ENCODE measurements at regions not wholly inside any gene's neighbourhood (a gene's known extent, or its start where the extent isn't known, plus 50 kb on each side); places are given as distances from the start of the nearest gene placed in this dataset.

DNA sequence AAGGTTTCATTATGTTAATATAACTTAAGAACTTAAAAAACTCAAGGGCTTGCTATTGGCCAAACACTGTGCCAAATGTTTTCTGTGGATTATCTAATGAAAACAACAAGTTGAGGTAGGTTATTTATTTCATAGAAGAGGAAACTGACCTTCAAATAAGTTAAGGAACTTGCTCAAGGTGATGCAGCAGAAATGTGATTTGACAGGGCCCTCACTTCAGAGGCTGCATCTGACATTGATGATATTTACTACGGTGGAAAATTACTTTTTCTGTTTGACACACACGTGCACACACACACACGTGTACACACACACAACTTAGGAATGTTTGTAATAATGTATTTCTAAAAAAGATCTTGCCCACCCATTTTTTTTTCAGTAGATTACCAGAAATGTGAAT is 137.2 kb upstream of the CXCR4 start:
- Mint-ChIP-seq H3K36me3 (ENCODE audit: low read depth) (no peaks in the 10 kb centered on the region), H3K4me3 (no peak overlapping the region), H3K9me3 (no peaks in the 10 kb centered on the region), H3K4me1 (ENCODE audit: low read depth) (peaks cover 12% of the 10 kb centered on the region), H3K27me3 (ENCODE audit: insufficient read depth) (peaks cover 5% of the 10 kb centered on the region), H3K27ac (no peak overlapping the region)
- intact Hi-C loops (cut with micrococcal nuclease), result no loop called here
- DNase-seq (ENCODE audit: low spot score), result no peak

DNA sequence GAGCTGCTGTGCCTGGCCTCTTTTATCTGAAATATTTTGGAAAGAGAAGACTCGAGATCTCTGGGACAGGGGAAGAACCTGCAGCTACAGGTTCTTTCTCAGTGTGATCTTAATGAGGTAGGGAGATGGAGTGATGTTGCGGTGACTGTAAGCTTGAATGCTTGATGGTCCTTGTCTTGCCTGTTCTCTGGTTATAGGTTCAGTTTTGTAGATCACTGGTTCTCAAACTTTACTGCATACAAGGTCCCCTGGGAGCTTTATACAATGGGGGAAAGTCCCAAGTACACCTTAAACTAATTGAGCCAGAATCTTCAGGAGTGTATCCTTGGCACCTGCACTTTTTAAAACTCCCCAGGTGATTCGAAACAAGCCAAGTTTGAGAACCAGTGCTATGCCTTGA is 136.7 kb upstream of the CXCR4 start:
- Mint-ChIP-seq H3K4me1 (ENCODE audit: low read depth) (peaks cover 12% of the 10 kb centered on the region), H3K36me3 (ENCODE audit: low read depth) (no peaks in the 10 kb centered on the region), H3K4me3 (no peak overlapping the region), H3K27ac (no peak overlapping the region), H3K9me3 (no peaks in the 10 kb centered on the region), H3K27me3 (ENCODE audit: insufficient read depth) (peaks cover 5% of the 10 kb centered on the region)
- DNase-seq (ENCODE audit: low spot score), result no peak
- intact Hi-C loops (cut with micrococcal nuclease), result no loop called here

DNA sequence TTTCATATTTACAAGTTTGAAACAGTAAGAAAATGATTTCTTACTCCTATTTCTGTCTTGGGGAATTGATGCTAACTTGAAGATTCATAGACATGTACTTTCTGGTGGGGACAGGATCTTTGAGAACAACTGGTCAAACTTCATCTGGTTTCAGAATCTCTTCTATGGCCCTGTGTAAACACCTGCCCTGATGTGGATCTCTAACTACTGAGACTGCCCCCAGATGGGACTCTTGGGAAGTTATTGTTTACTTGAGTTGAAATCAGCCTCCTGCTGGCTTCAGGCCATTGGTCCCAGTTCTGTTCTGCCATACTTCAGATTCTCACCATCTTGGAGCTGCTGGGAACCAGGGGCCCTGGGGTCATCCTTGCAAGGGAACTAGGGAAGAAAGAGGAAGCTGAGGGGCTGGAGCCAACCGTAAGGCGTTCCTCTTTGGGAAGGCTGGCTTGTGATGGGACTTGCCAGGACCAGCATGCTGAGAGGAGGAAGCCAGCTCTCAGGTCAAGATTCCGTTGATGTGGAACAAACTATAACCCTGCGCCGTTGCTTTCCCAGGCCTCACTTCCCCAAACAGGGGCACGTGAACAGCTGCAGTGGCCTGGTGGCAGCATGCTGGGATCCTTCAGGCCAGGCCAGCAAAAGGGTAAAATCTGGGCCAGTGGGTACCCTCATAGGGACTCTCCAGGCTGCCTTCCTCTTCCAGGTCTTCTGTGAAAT is 135.5 kb upstream of the CXCR4 start:
- no peak for DNase-seq (ENCODE audit: low spot score)
- H3K27me3 Mint-ChIP-seq (ENCODE audit: insufficient read depth), result peaks cover 2% of the 10 kb centered on the region
- peaks cover 12% of the 10 kb centered on the region for H3K4me1 Mint-ChIP-seq (ENCODE audit: low read depth)
- no peaks in the 10 kb centered on the region for H3K9me3 Mint-ChIP-seq
- intact Hi-C loops (cut with micrococcal nuclease), result no loop called here
- H3K36me3 Mint-ChIP-seq (ENCODE audit: low read depth), result no peaks in the 10 kb centered on the region
- H3K27ac Mint-ChIP-seq, result no peak overlapping the region
- H3K4me3 Mint-ChIP-seq, result no peak overlapping the region

DNA sequence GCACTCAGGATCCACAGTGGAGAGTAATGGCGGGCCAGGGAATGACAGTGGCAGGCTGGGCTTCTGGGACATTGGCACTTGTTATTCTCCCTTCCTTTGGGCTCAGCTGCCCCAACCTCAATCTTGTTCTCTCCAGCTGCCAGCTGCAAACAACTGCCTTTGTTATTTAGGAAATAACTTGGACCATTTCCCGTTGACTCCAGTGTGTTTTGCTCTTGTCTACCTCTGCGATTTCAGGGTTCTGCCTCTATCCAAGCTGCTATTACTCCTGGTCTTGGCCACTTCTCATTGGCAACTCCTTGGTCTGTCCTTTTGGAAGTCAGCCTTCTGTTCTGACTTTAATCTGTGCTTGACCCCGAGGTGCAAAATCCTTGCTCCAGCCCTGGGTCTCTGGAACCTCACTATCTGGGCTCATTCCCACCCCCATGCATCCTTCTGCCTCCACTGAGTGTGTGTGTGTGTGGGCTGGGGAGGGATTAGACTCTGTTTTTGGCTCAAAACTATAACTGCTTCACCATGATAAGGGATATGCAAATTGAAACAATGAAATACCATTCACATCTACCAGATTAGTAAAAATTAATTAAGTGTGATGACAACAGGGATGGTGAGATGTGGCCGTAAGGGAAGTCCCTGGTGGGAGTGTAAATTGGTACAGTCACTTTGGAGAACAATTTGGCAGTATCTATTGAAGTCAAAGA is 134.1 kb upstream of the CXCR4 start:
- Mint-ChIP-seq H3K4me3 (no peak overlapping the region), H3K4me1 (ENCODE audit: low read depth) (peaks cover 19% of the 10 kb centered on the region), H3K27ac (no peak overlapping the region), H3K36me3 (ENCODE audit: low read depth) (no peaks in the 10 kb centered on the region), H3K9me3 (no peaks in the 10 kb centered on the region), H3K27me3 (ENCODE audit: insufficient read depth) (peaks cover 2% of the 10 kb centered on the region)
- intact Hi-C loops (cut with micrococcal nuclease), result no loop called here
- no peak for DNase-seq (ENCODE audit: low spot score)

DNA sequence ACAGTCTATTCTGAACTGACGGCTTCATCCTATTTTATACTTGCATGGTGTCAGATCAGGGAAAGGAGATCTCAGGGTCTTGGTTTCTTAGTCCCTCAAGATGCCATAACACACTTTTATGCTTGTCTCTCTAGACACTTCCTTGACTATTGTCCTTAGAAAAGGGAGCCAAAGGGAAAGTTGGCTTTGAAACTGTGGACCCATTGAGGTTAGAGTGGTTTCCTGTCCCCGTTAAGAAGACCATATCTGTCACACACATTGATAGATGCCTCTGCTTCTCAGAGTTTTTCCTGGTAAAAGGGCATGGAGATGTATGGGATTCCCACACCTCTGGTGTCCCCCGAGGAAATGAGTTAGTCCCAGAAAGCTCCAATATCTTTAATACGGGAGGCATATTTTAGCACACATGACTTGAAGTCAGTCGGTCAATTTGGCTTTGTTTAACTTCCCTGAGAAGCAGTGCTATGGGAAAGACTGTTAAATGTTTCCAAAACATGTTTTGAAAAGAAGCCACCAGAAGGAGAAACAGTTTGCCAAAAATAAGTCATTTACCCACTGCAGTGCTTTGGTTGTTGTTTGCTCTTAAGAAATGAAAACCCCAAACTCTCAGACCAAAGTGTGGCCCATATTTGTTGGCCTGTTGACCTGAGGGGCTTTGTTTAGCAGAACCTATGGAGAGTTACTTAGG is 133.4 kb upstream of the CXCR4 start:
- Mint-ChIP-seq H3K9me3 (no peaks in the 10 kb centered on the region), H3K4me3 (no peak overlapping the region), H3K4me1 (ENCODE audit: low read depth) (peaks cover 19% of the 10 kb centered on the region), H3K27me3 (ENCODE audit: insufficient read depth) (no peaks in the 10 kb centered on the region), H3K27ac (no peak overlapping the region), H3K36me3 (ENCODE audit: low read depth) (no peaks in the 10 kb centered on the region)
- DNase-seq (ENCODE audit: low spot score), result no peak
- intact Hi-C loops (cut with micrococcal nuclease), result no loop called here

DNA sequence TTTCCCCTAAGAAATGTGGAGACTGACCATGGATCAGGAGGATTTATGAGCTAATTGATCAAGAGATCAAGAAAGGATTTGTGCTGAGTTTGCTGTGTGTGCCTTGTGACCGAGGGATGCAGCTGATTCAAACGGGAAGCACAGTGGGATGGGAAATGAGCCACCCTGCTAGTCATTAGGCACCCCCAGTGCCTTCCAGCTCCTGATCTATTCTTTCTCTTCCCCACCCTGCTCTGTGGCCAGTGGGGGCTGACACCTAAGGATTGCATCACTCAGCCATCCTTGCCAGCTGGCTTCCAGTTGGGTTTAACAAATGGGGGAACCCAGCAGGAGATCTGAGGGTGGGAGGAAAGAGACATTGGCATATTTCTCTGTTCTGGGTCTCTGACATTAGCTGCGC is 132.2 kb upstream of the CXCR4 start:
- H3K27me3 Mint-ChIP-seq (ENCODE audit: insufficient read depth), result no peaks in the 10 kb centered on the region
- H3K27ac Mint-ChIP-seq, result no peak overlapping the region
- H3K4me3 Mint-ChIP-seq, result no peak overlapping the region
- peaks cover 13% of the 10 kb centered on the region for H3K4me1 Mint-ChIP-seq (ENCODE audit: low read depth)
- no peaks in the 10 kb centered on the region for H3K9me3 Mint-ChIP-seq
- no peaks in the 10 kb centered on the region for H3K36me3 Mint-ChIP-seq (ENCODE audit: low read depth)
- intact Hi-C loops (cut with micrococcal nuclease), result no loop called here
- DNase-seq (ENCODE audit: low spot score), result no peak

DNA sequence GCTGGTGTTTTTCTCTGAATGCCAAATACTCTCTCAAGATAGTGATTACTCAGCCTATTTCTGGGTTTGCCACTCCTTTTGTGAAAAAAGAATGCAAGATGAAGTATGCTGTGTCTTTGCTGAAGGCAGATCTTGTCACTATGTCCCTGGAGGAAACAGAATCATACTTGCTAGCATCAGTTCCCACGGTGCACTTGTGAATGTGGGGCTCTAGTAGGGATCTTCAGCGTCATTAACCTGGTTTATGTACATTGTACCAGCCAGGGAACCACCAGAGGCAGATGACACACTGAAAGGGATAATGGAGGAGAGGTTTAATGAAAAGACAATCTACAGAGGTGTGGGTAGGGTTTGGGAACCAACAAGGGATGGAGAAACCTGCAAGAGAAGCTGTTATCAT is 131.0 kb upstream of the CXCR4 start:
- DNase-seq (ENCODE audit: low spot score), result no peak
- H3K4me1 Mint-ChIP-seq (ENCODE audit: low read depth), result peaks cover 13% of the 10 kb centered on the region
- H3K4me3 Mint-ChIP-seq, result no peak overlapping the region
- no peaks in the 10 kb centered on the region for H3K36me3 Mint-ChIP-seq (ENCODE audit: low read depth)
- H3K9me3 Mint-ChIP-seq, result no peaks in the 10 kb centered on the region
- intact Hi-C loops (cut with micrococcal nuclease), result no loop called here
- H3K27me3 Mint-ChIP-seq (ENCODE audit: insufficient read depth), result no peaks in the 10 kb centered on the region
- peak overlapping the region; percentile 3 for H3K27ac Mint-ChIP-seq

DNA sequence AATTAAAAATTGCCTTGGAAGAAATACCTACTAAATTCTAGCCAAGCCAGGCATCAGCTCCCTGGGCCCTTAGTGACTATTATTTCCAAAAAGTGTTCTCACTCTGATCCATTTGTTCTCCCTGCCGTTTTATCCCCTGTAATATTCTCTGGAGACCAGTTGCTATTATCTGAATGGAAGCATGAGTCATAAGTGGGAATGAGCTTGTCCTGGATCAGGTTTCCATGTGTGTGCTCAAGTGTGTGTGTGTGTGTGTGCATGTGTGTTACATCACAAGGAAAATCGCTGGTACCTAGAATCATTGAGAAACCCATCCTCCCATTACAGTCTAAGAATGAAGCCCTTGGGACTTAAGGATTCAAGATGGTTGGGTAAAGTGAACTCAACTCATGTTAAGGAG is 130.3 kb upstream of the CXCR4 start:
- peaks cover 13% of the 10 kb centered on the region for H3K4me1 Mint-ChIP-seq (ENCODE audit: low read depth)
- no peaks in the 10 kb centered on the region for H3K9me3 Mint-ChIP-seq
- intact Hi-C loops (cut with micrococcal nuclease), result no loop called here
- H3K4me3 Mint-ChIP-seq, result no peak overlapping the region
- H3K27me3 Mint-ChIP-seq (ENCODE audit: insufficient read depth), result no peaks in the 10 kb centered on the region
- DNase-seq (ENCODE audit: low spot score), result no peak
- H3K27ac Mint-ChIP-seq, result no peak overlapping the region
- H3K36me3 Mint-ChIP-seq (ENCODE audit: low read depth), result no peaks in the 10 kb centered on the region

DNA sequence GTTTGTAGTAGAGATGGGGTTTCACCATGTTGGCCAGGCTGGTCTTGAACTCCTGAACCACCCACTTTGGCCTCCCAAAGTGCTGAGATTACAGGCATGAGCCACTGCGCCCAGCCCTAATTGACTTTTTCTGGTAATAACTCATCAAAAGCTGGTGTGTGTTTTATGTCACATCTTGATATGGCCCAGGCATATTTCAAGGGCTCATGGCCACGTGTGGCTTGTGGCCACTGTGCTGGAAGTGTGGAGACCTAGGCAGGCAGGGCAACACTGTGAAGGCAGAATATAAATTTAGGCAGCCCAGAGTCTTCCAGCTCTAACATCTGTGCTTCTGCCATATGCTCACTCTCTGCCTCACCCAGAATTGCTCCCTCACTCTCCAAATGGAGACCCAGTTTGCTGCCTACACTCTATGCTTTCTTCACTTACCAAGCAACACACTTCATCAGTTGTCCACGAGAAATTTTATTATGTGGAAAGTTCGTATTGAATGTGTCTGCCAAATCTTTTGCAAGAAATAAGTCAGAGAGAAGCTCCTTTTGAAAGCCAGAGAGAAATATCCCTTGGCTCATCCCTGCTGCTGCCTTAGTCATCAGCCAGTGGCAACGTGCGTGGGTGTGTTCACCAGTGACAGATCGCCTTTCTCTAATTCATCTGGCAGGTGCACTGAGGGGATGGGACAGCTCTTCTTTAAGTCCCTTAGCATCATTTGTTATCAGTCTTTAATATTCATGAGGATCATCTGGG is 129.4 kb upstream of the CXCR4 start:
- Mint-ChIP-seq H3K4me1 (ENCODE audit: low read depth) (peaks cover 21% of the 10 kb centered on the region), H3K36me3 (ENCODE audit: low read depth) (no peaks in the 10 kb centered on the region), H3K27ac (no peak overlapping the region), H3K4me3 (no peak overlapping the region), H3K9me3 (no peaks in the 10 kb centered on the region), H3K27me3 (ENCODE audit: insufficient read depth) (no peaks in the 10 kb centered on the region)
- intact Hi-C loops (cut with micrococcal nuclease), result no loop called here
- no peak for DNase-seq (ENCODE audit: low spot score)

DNA sequence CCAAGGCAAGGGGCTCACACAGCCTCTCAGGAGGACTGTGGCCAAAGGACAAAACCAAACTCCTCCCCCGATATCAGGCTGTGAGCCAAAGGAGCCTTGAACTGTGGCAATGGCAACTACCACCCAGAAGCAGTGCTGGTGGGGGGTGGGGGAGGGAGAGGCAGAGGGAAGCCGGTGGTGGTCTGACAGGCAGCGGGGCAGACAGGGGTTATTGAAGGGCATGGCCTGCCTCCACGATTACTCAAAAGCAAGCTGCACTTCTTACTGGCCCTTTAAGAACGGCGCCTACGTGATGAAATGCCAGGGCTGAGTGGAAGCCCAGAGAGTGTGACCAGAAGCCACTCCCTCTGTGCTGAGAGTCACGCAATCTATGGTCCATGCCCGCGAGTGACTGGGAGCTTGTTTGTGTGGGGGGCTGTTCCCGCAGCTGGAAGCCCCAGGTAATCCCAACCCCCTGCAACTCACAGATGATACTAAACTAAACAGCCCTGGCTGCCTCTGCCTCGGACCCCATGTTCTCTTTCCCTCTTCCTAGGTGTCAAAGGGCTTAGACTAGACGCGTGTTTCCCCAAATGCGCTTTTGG is 128.2 kb upstream of the CXCR4 start:
- no peaks in the 10 kb centered on the region for H3K9me3 Mint-ChIP-seq
- H3K27me3 Mint-ChIP-seq (ENCODE audit: insufficient read depth), result no peaks in the 10 kb centered on the region
- H3K27ac Mint-ChIP-seq, result no peak overlapping the region
- no peaks in the 10 kb centered on the region for H3K36me3 Mint-ChIP-seq (ENCODE audit: low read depth)
- no peak for DNase-seq (ENCODE audit: low spot score)
- H3K4me1 Mint-ChIP-seq (ENCODE audit: low read depth), result peaks cover 29% of the 10 kb centered on the region
- no peak overlapping the region for H3K4me3 Mint-ChIP-seq
- intact Hi-C loops (cut with micrococcal nuclease), result no loop called here

DNA sequence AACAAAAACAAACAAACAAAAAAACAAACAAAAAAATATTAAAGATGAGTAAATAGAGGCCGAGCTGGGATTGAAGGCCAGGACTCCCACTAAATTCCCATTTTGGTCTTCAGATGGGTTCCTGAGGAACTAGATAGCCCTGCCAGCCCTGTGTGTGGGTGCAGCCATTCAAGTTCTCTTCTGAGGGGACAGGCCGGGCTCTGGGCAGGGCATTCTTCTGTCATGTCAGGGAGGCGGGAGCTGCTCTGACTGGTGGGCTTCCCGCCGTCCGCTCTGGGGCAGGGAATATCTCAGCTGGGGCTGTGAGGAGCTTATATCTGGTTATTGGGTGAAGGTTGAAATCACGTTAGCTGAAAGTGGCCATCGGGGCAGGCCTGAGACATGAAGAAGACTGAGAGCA is 127.3 kb upstream of the CXCR4 start:
- Mint-ChIP-seq H3K27ac (peak overlapping the region; percentile 2), H3K36me3 (ENCODE audit: low read depth) (no peaks in the 10 kb centered on the region), H3K4me1 (ENCODE audit: low read depth) (peaks cover 31% of the 10 kb centered on the region), H3K27me3 (ENCODE audit: insufficient read depth) (no peaks in the 10 kb centered on the region), H3K9me3 (no peaks in the 10 kb centered on the region), H3K4me3 (no peak overlapping the region)
- intact Hi-C loops (cut with micrococcal nuclease), result no loop called here
- DNase-seq (ENCODE audit: low spot score), result no peak

DNA sequence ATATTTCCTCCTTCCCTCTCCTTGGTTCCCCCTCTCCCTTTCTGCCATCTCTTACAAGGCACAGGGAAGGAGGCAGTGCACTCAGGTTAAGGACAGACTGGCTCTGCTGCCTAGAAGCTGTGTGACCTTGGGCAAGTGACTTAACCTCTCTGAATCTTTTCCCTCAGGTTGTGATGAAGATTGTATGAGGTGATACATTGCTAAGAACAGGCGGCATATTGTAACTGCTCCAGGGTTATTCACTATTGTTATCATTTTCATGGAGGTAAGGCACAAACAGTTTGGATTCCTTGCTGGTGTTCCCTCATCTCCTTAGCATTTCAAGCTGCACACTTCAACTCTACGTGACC is 126.6 kb upstream of the CXCR4 start:
- no peak overlapping the region for H3K27ac Mint-ChIP-seq
- no peaks in the 10 kb centered on the region for H3K9me3 Mint-ChIP-seq
- no peak for DNase-seq (ENCODE audit: low spot score)
- H3K4me3 Mint-ChIP-seq, result no peak overlapping the region
- intact Hi-C loops (cut with micrococcal nuclease), result no loop called here
- no peaks in the 10 kb centered on the region for H3K27me3 Mint-ChIP-seq (ENCODE audit: insufficient read depth)
- H3K4me1 Mint-ChIP-seq (ENCODE audit: low read depth), result peaks cover 36% of the 10 kb centered on the region
- no peaks in the 10 kb centered on the region for H3K36me3 Mint-ChIP-seq (ENCODE audit: low read depth)

All from activated T-helper 1 cell treated with anti-CD3 and anti-CD28 coated beads, Interleukin-12 subunit alpha, Interleukin-12 subunit beta, Interleukin-2, Interleukin-4 antibody, amounts not matched to agents 30 ng/mL and 10 ng/mL and 1 ng/mL, durations not matched to agents 14 hours and 24 hours and 36 hours (primary cell).